Memory B cell (primary cell): ENCODE measurements at regions not wholly inside any gene's neighbourhood (a gene's known extent, or its start where the extent isn't known, plus 50 kb on each side); places are given as distances from the start of the nearest gene placed in this dataset.
A peak's percentile ranks its signal among the peaks of the same experiment; 100 is the strongest.

ENCODE experiments used
- ATAC-seq: fragments of 150-1000 bp; cut with Tn5 transposase; 2 replicates; pipeline ENCODE4 v1.10.0; 2021; ENCODE audit warnings: low read depth, mild to moderate bottlenecking, moderate library complexity
- DNase-seq, 2 donors: peaks; one replicate each; pipeline ENCODE4 v3.0.0; 2022; ENCODE audit warnings: low spot score in 2 of 2
- H3K27ac Mint-ChIP-seq: one replicate; pipeline ENCODE4 v1.8.0; 2022; ENCODE audit warnings: mild to moderate bottlenecking, moderate library complexity, mixed read lengths
- H3K27me3 Mint-ChIP-seq: one replicate; pipeline ENCODE4 v1.8.0; 2022; ENCODE audit warnings: mixed read lengths
- H3K36me3 Mint-ChIP-seq: one replicate; pipeline ENCODE4 v1.8.0; 2022; ENCODE audit warnings: mild to moderate bottlenecking, mixed read lengths
- H3K4me1 Mint-ChIP-seq: one replicate; pipeline ENCODE4 v1.8.0; 2022; ENCODE audit warnings: mixed read lengths
- H3K4me3 Mint-ChIP-seq: one replicate; pipeline ENCODE4 v1.8.0; 2022; ENCODE audit warnings: mild to moderate bottlenecking, moderate library complexity, mixed read lengths
- H3K9me3 Mint-ChIP-seq: one replicate; pipeline ENCODE4 v1.8.0; 2022; ENCODE audit warnings: mixed read lengths

- H3K27ac Mint-ChIP-seq = no peak overlapping the region
- peaks cover 2% of the 10 kb centered on the region for H3K4me1 Mint-ChIP-seq
Measured at GRCh38 chr2:19029655-19030054, 328.8 kb downstream of the OSR1 start.

GRCh38 chr2:19028587-19029375 is 329.6 kb downstream of the OSR1 start:
- ATAC-seq = no peak
- Mint-ChIP-seq H3K4me3 (no peak overlapping the region), H3K4me1 (peaks cover 2% of the 10 kb centered on the region)

More at GRCh38 chr2:19029655-19030054, 328.8 kb downstream of the OSR1 start:
- peaks cover 2% of the 10 kb centered on the region for H3K27me3 Mint-ChIP-seq
- DNase-seq (no peak), ATAC-seq (no peak)
- no peaks in the 10 kb centered on the region for H3K36me3 Mint-ChIP-seq
- no peak overlapping the region for H3K4me3 Mint-ChIP-seq
- H3K9me3 Mint-ChIP-seq = no peaks in the 10 kb centered on the region

GRCh38 chr2:19027626-19028025 is 330.8 kb downstream of the OSR1 start:
- Mint-ChIP-seq H3K9me3 (no peaks in the 10 kb centered on the region), H3K27ac (no peak overlapping the region), H3K4me3 (no peak overlapping the region), H3K27me3 (no peaks in the 10 kb centered on the region), H3K4me1 (peaks cover 2% of the 10 kb centered on the region), H3K36me3 (no peaks in the 10 kb centered on the region)
- DNase-seq = no peak
- ATAC-seq = no peak

More at GRCh38 chr2:19028587-19029375, 329.6 kb downstream of the OSR1 start:
- DNase-seq = no peak
- H3K36me3 Mint-ChIP-seq = no peaks in the 10 kb centered on the region
- H3K9me3 Mint-ChIP-seq = no peaks in the 10 kb centered on the region
- H3K27ac Mint-ChIP-seq = no peak overlapping the region
- H3K27me3 Mint-ChIP-seq = peaks cover 2% of the 10 kb centered on the region

GRCh38 chr2:19026261-19026660 is 332.2 kb downstream of the OSR1 start:
- ATAC-seq (no peak), DNase-seq (no peak)
- Mint-ChIP-seq H3K4me3 (no peak overlapping the region), H3K36me3 (no peaks in the 10 kb centered on the region), H3K4me1 (peaks cover 2% of the 10 kb centered on the region), H3K27ac (no peak overlapping the region), H3K27me3 (no peaks in the 10 kb centered on the region), H3K9me3 (no peaks in the 10 kb centered on the region)

GRCh38 chr2:19022334-19022733 is 336.1 kb downstream of the OSR1 start:
- peaks cover 1% of the 10 kb centered on the region for H3K27me3 Mint-ChIP-seq
- ATAC-seq = no peak
- H3K27ac Mint-ChIP-seq = no peak overlapping the region
- H3K9me3 Mint-ChIP-seq = no peaks in the 10 kb centered on the region
- no peak overlapping the region for H3K4me3 Mint-ChIP-seq
- H3K4me1 Mint-ChIP-seq = no peaks in the 10 kb centered on the region
- DNase-seq = no peak
- no peaks in the 10 kb centered on the region for H3K36me3 Mint-ChIP-seq

- no peaks in the 10 kb centered on the region for H3K4me1 Mint-ChIP-seq
- H3K9me3 Mint-ChIP-seq = no peaks in the 10 kb centered on the region
- peaks cover 1% of the 10 kb centered on the region for H3K27me3 Mint-ChIP-seq
Measured at GRCh38 chr2:19021721-19022120, 336.7 kb downstream of the OSR1 start.

GRCh38 chr2:19021100-19021476 is 337.3 kb downstream of the OSR1 start:
- Mint-ChIP-seq H3K27me3 (peaks cover 1% of the 10 kb centered on the region), H3K36me3 (no peaks in the 10 kb centered on the region), H3K4me3 (no peak overlapping the region), H3K27ac (no peak overlapping the region), H3K9me3 (no peaks in the 10 kb centered on the region), H3K4me1 (no peaks in the 10 kb centered on the region)
- ATAC-seq (no peak), DNase-seq (no peak)

More at GRCh38 chr2:19021721-19022120, 336.7 kb downstream of the OSR1 start:
- H3K27ac Mint-ChIP-seq = no peak overlapping the region
- DNase-seq (no peak), ATAC-seq (no peak)
- no peak overlapping the region for H3K4me3 Mint-ChIP-seq
- H3K36me3 Mint-ChIP-seq = no peaks in the 10 kb centered on the region

- no peak overlapping the region for H3K27ac Mint-ChIP-seq
- H3K4me1 Mint-ChIP-seq = no peaks in the 10 kb centered on the region
- H3K4me3 Mint-ChIP-seq = no peak overlapping the region
- H3K36me3 Mint-ChIP-seq = no peaks in the 10 kb centered on the region
- DNase-seq (no peak), ATAC-seq (no peak)
- H3K27me3 Mint-ChIP-seq = peaks cover 1% of the 10 kb centered on the region
- H3K9me3 Mint-ChIP-seq = no peaks in the 10 kb centered on the region
Measured at GRCh38 chr2:19020144-19021099, 338.0 kb downstream of the OSR1 start.

GRCh38 chr2:19009510-19009909 is 348.9 kb downstream of the OSR1 start:
- no peaks in the 10 kb centered on the region for H3K27me3 Mint-ChIP-seq
- H3K4me1 Mint-ChIP-seq = no peaks in the 10 kb centered on the region
- no peak for ATAC-seq
- H3K36me3 Mint-ChIP-seq = no peaks in the 10 kb centered on the region
- no peaks in the 10 kb centered on the region for H3K9me3 Mint-ChIP-seq
- no peak overlapping the region for H3K27ac Mint-ChIP-seq
- no peak for DNase-seq
- H3K4me3 Mint-ChIP-seq = no peak overlapping the region

GRCh38 chr2:19003554-19003953 is 354.9 kb downstream of the OSR1 start:
- H3K9me3 Mint-ChIP-seq = peaks cover 2% of the 10 kb centered on the region
- no peak overlapping the region for H3K4me3 Mint-ChIP-seq
- no peaks in the 10 kb centered on the region for H3K36me3 Mint-ChIP-seq
- DNase-seq (no peak), ATAC-seq (no peak)
- no peaks in the 10 kb centered on the region for H3K4me1 Mint-ChIP-seq
- no peaks in the 10 kb centered on the region for H3K27me3 Mint-ChIP-seq
- H3K27ac Mint-ChIP-seq = no peak overlapping the region

GRCh38 chr2:19000776-19001175 is 357.6 kb downstream of the OSR1 start:
- Mint-ChIP-seq H3K4me3 (no peak overlapping the region), H3K27ac (no peak overlapping the region), H3K27me3 (no peaks in the 10 kb centered on the region), H3K9me3 (peaks cover 2% of the 10 kb centered on the region), H3K36me3 (no peaks in the 10 kb centered on the region), H3K4me1 (no peaks in the 10 kb centered on the region)
- no peak for ATAC-seq
- no peak for DNase-seq

- H3K9me3 Mint-ChIP-seq = peaks cover 2% of the 10 kb centered on the region
- DNase-seq (no peak), ATAC-seq (no peak)
- no peaks in the 10 kb centered on the region for H3K36me3 Mint-ChIP-seq
- H3K27me3 Mint-ChIP-seq = no peaks in the 10 kb centered on the region
- H3K4me1 Mint-ChIP-seq = no peaks in the 10 kb centered on the region
- peak overlapping the region; percentile 2 for H3K27ac Mint-ChIP-seq
- no peak overlapping the region for H3K4me3 Mint-ChIP-seq
Measured at GRCh38 chr2:18999198-18999597, 359.2 kb downstream of the OSR1 start.

- no peak for DNase-seq
- Mint-ChIP-seq H3K4me1 (no peaks in the 10 kb centered on the region), H3K4me3 (no peak overlapping the region), H3K9me3 (peaks cover 2% of the 10 kb centered on the region), H3K27me3 (no peaks in the 10 kb centered on the region), H3K27ac (no peak overlapping the region), H3K36me3 (no peaks in the 10 kb centered on the region)
- no peak for ATAC-seq
Measured at GRCh38 chr2:18998491-18998890, 359.9 kb downstream of the OSR1 start.

- Mint-ChIP-seq H3K4me3 (no peak overlapping the region), H3K36me3 (no peaks in the 10 kb centered on the region), H3K4me1 (no peaks in the 10 kb centered on the region), H3K27ac (no peak overlapping the region), H3K9me3 (no peaks in the 10 kb centered on the region), H3K27me3 (no peaks in the 10 kb centered on the region)
- DNase-seq = no peak
- ATAC-seq = no peak
Measured at GRCh38 chr2:18993756-18994338, 364.6 kb downstream of the OSR1 start.
